ENCODE measurements at regions not wholly inside any gene's neighbourhood (a gene's known extent, or its start where the extent isn't known, plus 50 kb on each side); places are given as distances from the start of the nearest gene placed in this dataset.

- Histone ChIP-seq H3K36me3 (ENCODE audit: insufficient read depth, low read length) (no peaks in the 10 kb centered on the region), H3K27me3 (ENCODE audit: insufficient read depth, low read length) (0 out of 2 replicates have a peak, but pooled peaks cover 4% of the 10 kb centered on the region), H3K27ac (ENCODE audit: low read depth, low read length, poor library complexity, severe bottlenecking) (no peak overlapping the region), H4K20me1 (ENCODE audit: insufficient read depth, low read length) (no peaks in the 10 kb centered on the region), H3K4me2 (ENCODE audit: low read length) (no peak overlapping the region), H3K79me2 (ENCODE audit: insufficient read depth, low read length) (no peaks in the 10 kb centered on the region), H3K4me3 (ENCODE audit: low read depth, low read length, poor library complexity, severe bottlenecking) (no peak overlapping the region), H3F3A (ENCODE audit: insufficient read depth, low read length) (no peaks in the 10 kb centered on the region), H2AFZ (ENCODE audit: low read length) (no peak overlapping the region), H3K9ac (ENCODE audit: low read length) (no peak overlapping the region), H3K9me2 (ENCODE audit: low read depth, low read length) (no peaks in the 10 kb centered on the region), H3K4me1 (ENCODE audit: insufficient read depth, low read length, severe bottlenecking) (no peaks in the 10 kb centered on the region), H3K9me3 (ENCODE audit: low read length) (no peaks in the 10 kb centered on the region)
- no peak for TF ChIP-seq CTCF (IDR thresholded peaks at IDR 0.05; ENCODE audit: low read length)
- TF ChIP-seq EZH2 (IDR thresholded peaks at IDR 0.05; ENCODE audit: borderline replicate concordance, low read length): no peak
These were observed 144.2 kb downstream of the HLX start for GRCh38 chr1:221023482-221023881.

- Histone ChIP-seq H3F3A (ENCODE audit: insufficient read depth, low read length) (no peaks in the 10 kb centered on the region), H3K9ac (ENCODE audit: low read length) (no peak overlapping the region), H3K4me1 (ENCODE audit: insufficient read depth, low read length, severe bottlenecking) (no peaks in the 10 kb centered on the region), H3K9me2 (ENCODE audit: low read depth, low read length) (no peaks in the 10 kb centered on the region), H3K36me3 (ENCODE audit: insufficient read depth, low read length) (no peaks in the 10 kb centered on the region), H4K20me1 (ENCODE audit: insufficient read depth, low read length) (no peaks in the 10 kb centered on the region), H3K4me2 (ENCODE audit: low read length) (no peak overlapping the region), H3K4me3 (ENCODE audit: low read depth, low read length, poor library complexity, severe bottlenecking) (no peak overlapping the region), H3K27ac (ENCODE audit: low read depth, low read length, poor library complexity, severe bottlenecking) (no peak overlapping the region), H3K79me2 (ENCODE audit: insufficient read depth, low read length) (no peaks in the 10 kb centered on the region), H3K9me3 (ENCODE audit: low read length) (no peaks in the 10 kb centered on the region), H2AFZ (ENCODE audit: low read length) (no peak overlapping the region), H3K27me3 (ENCODE audit: insufficient read depth, low read length) (0 out of 2 replicates have a peak, but pooled peaks cover 4% of the 10 kb centered on the region)
- TF ChIP-seq EZH2 (IDR thresholded peaks at IDR 0.05; ENCODE audit: borderline replicate concordance, low read length) (no peak), CTCF (IDR thresholded peaks at IDR 0.05; ENCODE audit: low read length) (no peak)
These were observed 146.3 kb downstream of the HLX start for GRCh38 chr1:221025501-221025900.

GRCh38 chr1:221025956-221026355 lies 146.7 kb downstream of the HLX start:
- H3K4me2 ChIP-seq (ENCODE audit: low read length): no peak overlapping the region
- no peak overlapping the region for H3K4me3 ChIP-seq (ENCODE audit: low read depth, low read length, poor library complexity, severe bottlenecking)
- TF ChIP-seq CTCF (IDR thresholded peaks at IDR 0.05; ENCODE audit: low read length): no peak
- TF ChIP-seq EZH2 (IDR thresholded peaks at IDR 0.05; ENCODE audit: borderline replicate concordance, low read length): no peak
- no peak overlapping the region for H3K9ac ChIP-seq (ENCODE audit: low read length)
- no peaks in the 10 kb centered on the region for H4K20me1 ChIP-seq (ENCODE audit: insufficient read depth, low read length)
- H3K36me3 ChIP-seq (ENCODE audit: insufficient read depth, low read length): no peaks in the 10 kb centered on the region
- H3K79me2 ChIP-seq (ENCODE audit: insufficient read depth, low read length): no peaks in the 10 kb centered on the region
- no peaks in the 10 kb centered on the region for H3F3A ChIP-seq (ENCODE audit: insufficient read depth, low read length)
- H2AFZ ChIP-seq (ENCODE audit: low read length): no peak overlapping the region
- H3K9me3 ChIP-seq (ENCODE audit: low read length): no peaks in the 10 kb centered on the region
- no peaks in the 10 kb centered on the region for H3K9me2 ChIP-seq (ENCODE audit: low read depth, low read length)
- no peak overlapping the region for H3K27ac ChIP-seq (ENCODE audit: low read depth, low read length, poor library complexity, severe bottlenecking)
- H3K27me3 ChIP-seq (ENCODE audit: insufficient read depth, low read length): 0 out of 2 replicates have a peak, but pooled peaks cover 4% of the 10 kb centered on the region
- no peaks in the 10 kb centered on the region for H3K4me1 ChIP-seq (ENCODE audit: insufficient read depth, low read length, severe bottlenecking)
